ENCODE measurements at regions not wholly inside any gene's neighbourhood (a gene's known extent, or its start where the extent isn't known, plus 50 kb on each side); places are given as distances from the start of the nearest gene placed in this dataset.

GRCh38 chr4:144411119-144411518 lies 234.8 kb upstream of the HHIP start:
- FAIRE-seq (no peak), ATAC-seq (no peak), DNase-seq (ENCODE audit: low read depth in 1 of 2, low spot score in 1 of 2) (no peak)
- 45% methylated on average over 1 of the region's 1 CpG for WGBS (ENCODE audit: missing lambda C conversion rate)
- ChIA-PET POLR2A (no interaction called here), CTCF (no interaction called here)
- Histone ChIP-seq H3K4me1 (no peaks in the 10 kb centered on the region), H3K4me2 (no peak overlapping the region), H3K27ac (no peak overlapping the region), H3K9me3 (no peaks in the 10 kb centered on the region), H3K4me3 (no peak overlapping the region)
- TF ChIP-seq ATOH8 (CRISPR knock-in tag; IDR thresholded peaks at IDR 0.05; ENCODE audit: low read depth), result no peak

- FAIRE-seq, result no peak
- no peak for DNase-seq (ENCODE audit: low read depth in 1 of 2, low spot score in 1 of 2)
These were observed 234.3 kb upstream of the HHIP start for GRCh38 chr4:144411700-144412099.

GRCh38 chr4:144421056-144421455 lies 224.9 kb upstream of the HHIP start:
- no peak overlapping the region for H3K27ac ChIP-seq
- H3K9me3 ChIP-seq, result no peaks in the 10 kb centered on the region
- no peak for TF ChIP-seq SREBF2 (IDR thresholded peaks at IDR 0.05)
- no peak for TF ChIP-seq JUNB (IDR thresholded peaks at IDR 0.05)
- peak; percentile 83 for TF ChIP-seq ZC3H11A (IDR thresholded peaks at IDR 0.05)
- TF ChIP-seq CHD2 (IDR thresholded peaks at IDR 0.05; ENCODE audit: low read length, partially characterized antibody), result no peak
- ChIA-PET POLR2A (no interaction called here), CTCF (no interaction called here)
- no peak overlapping the region for H3K4me3 ChIP-seq
- H3K4me2 ChIP-seq, result no peak overlapping the region
- FAIRE-seq (no peak), DNase-seq (ENCODE audit: low read depth in 1 of 2, low spot score in 1 of 2) (no peak), ATAC-seq (no peak)
- 81% methylated on average over 4 of the region's 4 CpGs for WGBS (ENCODE audit: missing lambda C conversion rate)
- no peaks in the 10 kb centered on the region for H3K4me1 ChIP-seq

More at GRCh38 chr4:144411700-144412099, 234.3 kb upstream of the HHIP start:
- Histone ChIP-seq H3K4me2 (no peak overlapping the region), H3K9me3 (no peaks in the 10 kb centered on the region), H3K4me3 (no peak overlapping the region), H3K27ac (no peak overlapping the region), H3K4me1 (no peaks in the 10 kb centered on the region)
- TF ChIP-seq TFCP2L1 (CRISPR knock-in tag; IDR thresholded peaks at IDR 0.05) (no peak), ESRRA (IDR thresholded peaks at IDR 0.05; ENCODE audit: borderline replicate concordance, low read length) (no peak), FOSB (CRISPR knock-in tag; IDR thresholded peaks at IDR 0.05) (no peak), PBX3 (IDR thresholded peaks at IDR 0.05) (no peak), SMC3 (IDR thresholded peaks at IDR 0.05) (no peak), NPAS2 (CRISPR knock-in tag; IDR thresholded peaks at IDR 0.05; ENCODE audit: borderline replicate concordance) (no peak), MAZ (IDR thresholded peaks at IDR 0.05; ENCODE audit: borderline replicate concordance, low read depth, low read length) (no peak), EHMT2 (IDR thresholded peaks at IDR 0.05; ENCODE audit: low read depth) (no peak), KDM1A (IDR thresholded peaks at IDR 0.05; ENCODE audit: low read depth) (no peak), RAD21 (conservative IDR thresholded peaks at IDR 0.05 in 1 of 2, IDR thresholded peaks at IDR 0.05 in 1 of 2) (no peak), RARB (CRISPR knock-in tag; IDR thresholded peaks at IDR 0.05) (no peak), MYC (IDR thresholded peaks at IDR 0.05; ENCODE audit: borderline replicate concordance, low read length) (no peak), JUN (IDR thresholded peaks at IDR 0.05) (no peak), GATA3 (IDR thresholded peaks at IDR 0.05; ENCODE audit: borderline replicate concordance) (no peak), BCL3 (IDR thresholded peaks at IDR 0.05) (no peak)
- ChIA-PET CTCF (no interaction called here), POLR2A (no interaction called here)
- no peak for ATAC-seq

Data from A549 (cell line).